Endodermal cell (in vitro differentiated cells): ENCODE measurements at regions not wholly inside any gene's neighbourhood (a gene's known extent, or its start where the extent isn't known, plus 50 kb on each side); places are given as distances from the start of the nearest gene placed in this dataset.
A peak's percentile ranks its signal among the peaks of the same experiment; 100 is the strongest.

Source experiments
- DNase-seq: peaks from one replicate; pipeline ENCODE4 v3.0.0-alpha.2; 2017
- H3K27ac ChIP-seq: 2 replicates; pipeline ENCODE4 v1.5.1; 2013; ENCODE audit warnings: mild to moderate bottlenecking, low read depth, low read length, moderate library complexity
- H3K27me3 ChIP-seq: 2 replicates; pipeline ENCODE4 v1.6.1; 2013; ENCODE audit warnings: mild to moderate bottlenecking, low read length, moderate library complexity; ENCODE audit not compliant: insufficient read depth, control insufficient read depth, poor library complexity, severe bottlenecking
- H3K36me3 ChIP-seq: 2 replicates; pipeline ENCODE4 v1.7.0; 2013; ENCODE audit warnings: mild to moderate bottlenecking, low read length, moderate library complexity; ENCODE audit not compliant: control insufficient read depth, insufficient read depth
- H3K4me1 ChIP-seq: one replicate; pipeline ENCODE4 v1.7.0; 2013; ENCODE audit warnings: low read length; ENCODE audit not compliant: control insufficient read depth, insufficient read depth
- H3K4me3 ChIP-seq: 2 replicates; pipeline ENCODE4 v1.5.1; 2013; ENCODE audit warnings: mild to moderate bottlenecking, low read length, moderate library complexity
- H3K9ac ChIP-seq: 2 replicates; pipeline ENCODE4 v1.6.1; 2013; ENCODE audit warnings: mild to moderate bottlenecking, low read length, moderate library complexity; ENCODE audit not compliant: poor library complexity, severe bottlenecking; ENCODE audit errors: extremely low read depth
- H3K9me3 ChIP-seq: 2 replicates; pipeline ENCODE4 v1.6.1; 2013; ENCODE audit warnings: mild to moderate bottlenecking, low read length, moderate library complexity; ENCODE audit not compliant: control insufficient read depth
- H3K27ac Mint-ChIP-seq: 2 replicates; pipeline ENCODE4 v1.8.0; 2020; ENCODE audit warnings: mixed read lengths
- H3K27me3 Mint-ChIP-seq: 2 replicates; pipeline ENCODE4 v1.8.0; 2021; ENCODE audit warnings: mild to moderate bottlenecking, mixed read lengths; ENCODE audit not compliant: insufficient read depth
- H3K36me3 Mint-ChIP-seq: 2 replicates; pipeline ENCODE4 v1.8.0; 2020; ENCODE audit warnings: low read depth, mixed read lengths
- H3K4me1 Mint-ChIP-seq: 2 replicates; pipeline ENCODE4 v1.8.0; 2020; ENCODE audit warnings: mixed read lengths
- H3K4me3 Mint-ChIP-seq: 2 replicates; pipeline ENCODE4 v1.8.0; 2020; ENCODE audit warnings: mild to moderate bottlenecking, moderate library complexity, mixed read lengths
- H3K9me3 Mint-ChIP-seq: 2 replicates; pipeline ENCODE4 v1.8.0; 2020; ENCODE audit warnings: mild to moderate bottlenecking, mixed read lengths
- WGBS, 2 experiments: methylation state at CpG; one replicate each; pipeline versions ENCODE4 v1.1.5 to v1.1.7; 2013; ENCODE audit warnings: missing lambda C conversion rate in 2 of 2, mixed read lengths in 1 of 2; ENCODE audit not compliant: insufficient coverage in 1 of 2, insufficient read length in 1 of 2; 5-methylcytosine and 5-hydroxymethylcytosine counted together
- TF ChIP-seq, protein P1 (sequence below): fragments of 200-600 bp; sonication (generic); conservative IDR thresholded peaks from 2 replicates; pipeline ENCODE4 v1.5.0; 2021; ENCODE audit warnings: antibody characterized with exemption, mild to moderate bottlenecking

DNA sequence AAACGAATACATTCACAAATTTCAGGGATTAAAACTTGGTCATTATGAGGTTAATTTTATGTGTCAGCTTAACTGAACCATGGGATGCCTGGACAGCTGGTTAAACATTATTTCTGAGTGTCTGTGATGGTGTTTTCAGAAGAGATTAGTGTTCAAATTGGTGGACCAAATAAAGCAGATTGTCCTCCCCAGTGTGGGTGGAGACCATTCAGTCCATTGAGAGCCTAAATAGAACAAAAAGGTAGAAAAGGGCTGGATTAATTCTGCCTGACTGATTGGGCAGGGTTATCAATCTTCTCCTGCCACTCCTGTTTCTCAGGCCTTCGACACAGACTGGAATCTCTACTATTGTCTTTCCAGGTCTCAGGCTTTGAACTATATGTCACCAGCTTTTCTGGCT is 203.8 kb upstream of the SLITRK6 start:
- peak overlapping the region; percentile 0 for H3K27ac ChIP-seq
- TF ChIP-seq, protein P1, sequence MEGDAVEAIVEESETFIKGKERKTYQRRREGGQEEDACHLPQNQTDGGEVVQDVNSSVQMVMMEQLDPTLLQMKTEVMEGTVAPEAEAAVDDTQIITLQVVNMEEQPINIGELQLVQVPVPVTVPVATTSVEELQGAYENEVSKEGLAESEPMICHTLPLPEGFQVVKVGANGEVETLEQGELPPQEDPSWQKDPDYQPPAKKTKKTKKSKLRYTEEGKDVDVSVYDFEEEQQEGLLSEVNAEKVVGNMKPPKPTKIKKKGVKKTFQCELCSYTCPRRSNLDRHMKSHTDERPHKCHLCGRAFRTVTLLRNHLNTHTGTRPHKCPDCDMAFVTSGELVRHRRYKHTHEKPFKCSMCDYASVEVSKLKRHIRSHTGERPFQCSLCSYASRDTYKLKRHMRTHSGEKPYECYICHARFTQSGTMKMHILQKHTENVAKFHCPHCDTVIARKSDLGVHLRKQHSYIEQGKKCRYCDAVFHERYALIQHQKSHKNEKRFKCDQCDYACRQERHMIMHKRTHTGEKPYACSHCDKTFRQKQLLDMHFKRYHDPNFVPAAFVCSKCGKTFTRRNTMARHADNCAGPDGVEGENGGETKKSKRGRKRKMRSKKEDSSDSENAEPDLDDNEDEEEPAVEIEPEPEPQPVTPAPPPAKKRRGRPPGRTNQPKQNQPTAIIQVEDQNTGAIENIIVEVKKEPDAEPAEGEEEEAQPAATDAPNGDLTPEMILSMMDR, result no peak
- Mint-ChIP-seq H3K27ac (peak overlapping the region; percentile 64), H3K36me3 (no peaks in the 10 kb centered on the region), H3K9me3 (no peaks in the 10 kb centered on the region), H3K4me1 (peaks cover 9% of the 10 kb centered on the region), H3K4me3 (no peak overlapping the region), H3K27me3 (no peaks in the 10 kb centered on the region)
- no peaks in the 10 kb centered on the region for H3K4me1 ChIP-seq
- no peaks in the 10 kb centered on the region for H3K9me3 ChIP-seq
- no peaks in the 10 kb centered on the region for H3K27me3 ChIP-seq
- no peak overlapping the region for H3K4me3 ChIP-seq
- H3K36me3 ChIP-seq, result no peaks in the 10 kb centered on the region
- no peak for DNase-seq
- 62 to 86% methylated on average over 2 of the region's 2 CpGs for WGBS, 2 experiments
- no peak overlapping the region for H3K9ac ChIP-seq

DNA sequence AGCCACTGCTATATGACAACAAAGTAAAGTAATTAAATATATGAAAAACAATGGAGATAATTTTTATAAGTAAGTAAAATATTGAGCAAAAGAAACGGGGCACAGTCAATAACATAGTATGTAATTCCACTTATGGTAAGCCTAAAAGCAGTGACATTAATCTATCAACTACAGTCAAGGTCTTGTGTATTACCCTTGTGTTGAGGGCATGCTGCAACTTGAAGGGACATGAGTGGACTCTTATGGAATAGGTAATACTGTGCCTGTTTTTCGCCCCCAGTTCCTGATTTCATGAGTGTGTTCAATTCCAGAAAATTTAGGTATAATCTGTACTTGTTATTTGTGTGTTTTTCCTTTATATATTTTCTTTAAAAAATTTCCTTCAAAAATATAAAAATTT is 201.3 kb upstream of the SLITRK6 start:
- DNase-seq, result no peak
- no peaks in the 10 kb centered on the region for H3K9me3 Mint-ChIP-seq
- H3K4me1 Mint-ChIP-seq, result peaks cover 12% of the 10 kb centered on the region
- Histone ChIP-seq H3K4me1 (no peaks in the 10 kb centered on the region), H3K9ac (no peak overlapping the region), H3K4me3 (no peak overlapping the region), H3K27me3 (no peaks in the 10 kb centered on the region), H3K36me3 (no peaks in the 10 kb centered on the region), H3K9me3 (no peaks in the 10 kb centered on the region), H3K27ac (no peak overlapping the region)
- no peaks in the 10 kb centered on the region for H3K36me3 Mint-ChIP-seq
- no peaks in the 10 kb centered on the region for H3K27me3 Mint-ChIP-seq
- no peak overlapping the region for H3K4me3 Mint-ChIP-seq
- H3K27ac Mint-ChIP-seq, result no peak overlapping the region
- 93% methylated on average over 1 of the region's 2 CpGs; no CpG with 5 or more reads in 1 of the 2 experiments for WGBS, 2 experiments
- TF ChIP-seq, protein P1, result no peak

DNA sequence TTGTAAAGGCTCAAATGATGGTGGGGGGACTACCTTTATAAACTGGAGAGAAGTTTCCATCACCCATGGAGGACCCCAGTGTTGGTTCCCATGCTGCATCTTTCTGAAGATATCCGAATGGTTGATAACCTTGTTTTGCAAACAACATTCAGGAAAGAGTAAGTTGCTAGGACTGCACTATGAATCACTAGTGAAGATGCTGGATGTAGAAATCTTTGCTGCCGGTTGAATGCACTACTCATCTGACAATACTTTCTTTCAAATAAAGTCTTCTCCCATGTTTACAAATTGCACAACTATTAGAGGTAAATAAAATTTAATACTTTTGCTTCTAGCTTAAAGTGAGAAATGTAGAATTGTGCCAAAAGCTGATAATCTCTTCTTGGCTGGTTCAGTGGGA is 198.4 kb upstream of the SLITRK6 start:
- Mint-ChIP-seq H3K36me3 (no peaks in the 10 kb centered on the region), H3K4me1 (peaks cover 3% of the 10 kb centered on the region), H3K9me3 (no peaks in the 10 kb centered on the region), H3K4me3 (no peak overlapping the region), H3K27me3 (no peaks in the 10 kb centered on the region), H3K27ac (no peak overlapping the region)
- H3K27ac ChIP-seq, result no peak overlapping the region
- no peaks in the 10 kb centered on the region for H3K9me3 ChIP-seq
- no peaks in the 10 kb centered on the region for H3K4me1 ChIP-seq
- H3K27me3 ChIP-seq, result no peaks in the 10 kb centered on the region
- TF ChIP-seq, protein P1, result no peak
- no peaks in the 10 kb centered on the region for H3K36me3 ChIP-seq
- WGBS, 2 experiments, result 94 to 100% methylated on average over 1 to 2 of the region's 2 CpGs
- no peak overlapping the region for H3K9ac ChIP-seq
- H3K4me3 ChIP-seq, result no peak overlapping the region
- DNase-seq, result no peak
